NB4 (cell line): ENCODE measurements at regions not wholly inside any gene's neighbourhood (a gene's known extent, or its start where the extent isn't known, plus 50 kb on each side); places are given as distances from the start of the nearest gene placed in this dataset.

Experiments
- MYC ChIP-seq: IDR thresholded peaks from 2 replicates; pipeline ENCODE4 v1.6.1; 2011; ENCODE audit warnings: low read depth, low read length
- POLR2A ChIP-seq: IDR thresholded peaks from 2 replicates; pipeline ENCODE4 v1.6.1; 2011; ENCODE audit warnings: mild to moderate bottlenecking; ENCODE audit not compliant: insufficient read length; ENCODE audit errors: extremely low read depth
- TF ChIP-seq, protein P1 (sequence below): IDR thresholded peaks from one replicate; pipeline ENCODE4 v1.5.1; 2012; ENCODE audit warnings: low read depth, low read length
- TF ChIP-seq, protein P2 (sequence below): IDR thresholded peaks from 2 replicates; pipeline ENCODE4 v1.6.1; 2011; ENCODE audit warnings: low read depth, low read length

DNA sequence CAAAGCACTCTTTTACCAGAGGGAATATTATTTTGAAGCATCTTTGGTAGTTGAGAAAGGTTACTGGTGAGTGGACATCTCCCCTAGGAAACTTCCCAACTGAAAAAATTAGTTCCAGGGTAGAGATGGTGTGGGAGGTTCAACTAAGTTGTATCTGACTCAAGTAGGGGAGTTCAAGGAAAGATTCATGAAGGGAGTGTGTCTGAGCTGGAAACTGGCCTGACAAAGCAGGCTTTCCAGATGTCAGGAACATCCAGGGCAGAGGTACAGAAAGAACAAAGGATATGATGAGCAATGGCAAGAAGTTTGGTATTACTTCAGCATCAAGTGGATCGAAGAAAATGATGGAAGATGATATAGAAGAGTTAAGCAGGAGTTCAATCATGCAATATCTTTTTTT is 458.0 kb upstream of the RIOK2 start:
- TF ChIP-seq, protein P1, sequence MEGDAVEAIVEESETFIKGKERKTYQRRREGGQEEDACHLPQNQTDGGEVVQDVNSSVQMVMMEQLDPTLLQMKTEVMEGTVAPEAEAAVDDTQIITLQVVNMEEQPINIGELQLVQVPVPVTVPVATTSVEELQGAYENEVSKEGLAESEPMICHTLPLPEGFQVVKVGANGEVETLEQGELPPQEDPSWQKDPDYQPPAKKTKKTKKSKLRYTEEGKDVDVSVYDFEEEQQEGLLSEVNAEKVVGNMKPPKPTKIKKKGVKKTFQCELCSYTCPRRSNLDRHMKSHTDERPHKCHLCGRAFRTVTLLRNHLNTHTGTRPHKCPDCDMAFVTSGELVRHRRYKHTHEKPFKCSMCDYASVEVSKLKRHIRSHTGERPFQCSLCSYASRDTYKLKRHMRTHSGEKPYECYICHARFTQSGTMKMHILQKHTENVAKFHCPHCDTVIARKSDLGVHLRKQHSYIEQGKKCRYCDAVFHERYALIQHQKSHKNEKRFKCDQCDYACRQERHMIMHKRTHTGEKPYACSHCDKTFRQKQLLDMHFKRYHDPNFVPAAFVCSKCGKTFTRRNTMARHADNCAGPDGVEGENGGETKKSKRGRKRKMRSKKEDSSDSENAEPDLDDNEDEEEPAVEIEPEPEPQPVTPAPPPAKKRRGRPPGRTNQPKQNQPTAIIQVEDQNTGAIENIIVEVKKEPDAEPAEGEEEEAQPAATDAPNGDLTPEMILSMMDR, result no peak
- TF ChIP-seq POLR2A (no peak), MYC (no peak)
- TF ChIP-seq, protein P2, sequence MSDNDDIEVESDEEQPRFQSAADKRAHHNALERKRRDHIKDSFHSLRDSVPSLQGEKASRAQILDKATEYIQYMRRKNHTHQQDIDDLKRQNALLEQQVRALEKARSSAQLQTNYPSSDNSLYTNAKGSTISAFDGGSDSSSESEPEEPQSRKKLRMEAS, result no peak
